ENCODE measurements at regions not wholly inside any gene's neighbourhood (a gene's known extent, or its start where the extent isn't known, plus 50 kb on each side); places are given as distances from the start of the nearest gene placed in this dataset.
"Not testable (repeated sequence)": the region's sequence is repeated elsewhere in the genome, so short reads cannot be mapped to it uniquely, and the experiment has no call there.

- not testable (repeated sequence) for H3K27ac ChIP-seq (ENCODE audit: low read length); DNase-seq (ENCODE audit: low read depth, low spot score)
- WGBS (ENCODE audit: insufficient coverage, insufficient read length), result no CpG with 5 or more reads among the region's 4 CpGs
Observed at GRCh38 chr12:13518034-13518433, 321.5 kb downstream of the EMP1 start.

GRCh38 chr12:13509740-13510139, 313.2 kb downstream of the EMP1 start:
- Histone ChIP-seq H3K9me3 (ENCODE audit: control insufficient read depth, insufficient read depth, low read length) (no peaks in the 10 kb centered on the region), H3K4me3 (ENCODE audit: low read length) (no peak overlapping the region), H3K27me3 (ENCODE audit: control insufficient read depth, insufficient read depth, low read length) (no peaks in the 10 kb centered on the region), H3K4me1 (ENCODE audit: control insufficient read depth, insufficient read depth, low read length) (no peaks in the 10 kb centered on the region), H3K27ac (ENCODE audit: low read length) (no peak overlapping the region), H3K36me3 (ENCODE audit: control insufficient read depth, insufficient read depth, low read length) (no peaks in the 10 kb centered on the region)
- no peak for DNase-seq (ENCODE audit: low read depth, low spot score)

More at GRCh38 chr12:13518034-13518433, 321.5 kb downstream of the EMP1 start:
- not testable (repeated sequence) for H3K4me3 ChIP-seq (ENCODE audit: low read length); H3K27me3 ChIP-seq (ENCODE audit: control insufficient read depth, insufficient read depth, low read length); H3K9me3 ChIP-seq (ENCODE audit: control insufficient read depth, insufficient read depth, low read length); H3K4me1 ChIP-seq (ENCODE audit: control insufficient read depth, insufficient read depth, low read length); H3K36me3 ChIP-seq (ENCODE audit: control insufficient read depth, insufficient read depth, low read length)

GRCh38 chr12:13505636-13506035, 309.1 kb downstream of the EMP1 start:
- no peak for DNase-seq (ENCODE audit: low read depth, low spot score)
- Histone ChIP-seq H3K4me3 (ENCODE audit: low read length) (no peak overlapping the region), H3K4me1 (ENCODE audit: control insufficient read depth, insufficient read depth, low read length) (no peaks in the 10 kb centered on the region), H3K9me3 (ENCODE audit: control insufficient read depth, insufficient read depth, low read length) (no peaks in the 10 kb centered on the region; the same call in 1 of the 2 replicates), H3K36me3 (ENCODE audit: control insufficient read depth, insufficient read depth, low read length) (no peaks in the 10 kb centered on the region), H3K27ac (ENCODE audit: low read length) (no peak overlapping the region), H3K27me3 (ENCODE audit: control insufficient read depth, insufficient read depth, low read length) (no peaks in the 10 kb centered on the region)
- no CpG with 5 or more reads among the region's 7 CpGs for WGBS (ENCODE audit: insufficient coverage, insufficient read length)

GRCh38 chr12:13505224-13505623, 308.7 kb downstream of the EMP1 start:
- Histone ChIP-seq H3K36me3 (ENCODE audit: control insufficient read depth, insufficient read depth, low read length) (no peaks in the 10 kb centered on the region), H3K9me3 (ENCODE audit: control insufficient read depth, insufficient read depth, low read length) (no peaks in the 10 kb centered on the region; the same call in 1 of the 2 replicates)

GRCh38 chr12:13504736-13505135, 308.2 kb downstream of the EMP1 start:
- no CpG with 5 or more reads among the region's 5 CpGs for WGBS (ENCODE audit: insufficient coverage, insufficient read length)
- no peaks in the 10 kb centered on the region for H3K4me1 ChIP-seq (ENCODE audit: control insufficient read depth, insufficient read depth, low read length)
- H3K27me3 ChIP-seq (ENCODE audit: control insufficient read depth, insufficient read depth, low read length), result no peaks in the 10 kb centered on the region
- no peaks in the 10 kb centered on the region; the same call in 1 of the 2 replicates for H3K9me3 ChIP-seq (ENCODE audit: control insufficient read depth, insufficient read depth, low read length)
- no peak overlapping the region for H3K27ac ChIP-seq (ENCODE audit: low read length)
- no peak overlapping the region for H3K4me3 ChIP-seq (ENCODE audit: low read length)
- no peaks in the 10 kb centered on the region for H3K36me3 ChIP-seq (ENCODE audit: control insufficient read depth, insufficient read depth, low read length)
- no peak for DNase-seq (ENCODE audit: low read depth, low spot score)

More at GRCh38 chr12:13505224-13505623, 308.7 kb downstream of the EMP1 start:
- no peaks in the 10 kb centered on the region for H3K4me1 ChIP-seq (ENCODE audit: control insufficient read depth, insufficient read depth, low read length)
- DNase-seq (ENCODE audit: low read depth, low spot score), result no peak
- H3K4me3 ChIP-seq (ENCODE audit: low read length), result no peak overlapping the region
- H3K27ac ChIP-seq (ENCODE audit: low read length), result no peak overlapping the region
- H3K27me3 ChIP-seq (ENCODE audit: control insufficient read depth, insufficient read depth, low read length), result no peaks in the 10 kb centered on the region

- H3K4me1 ChIP-seq (ENCODE audit: control insufficient read depth, insufficient read depth, low read length), result no peaks in the 10 kb centered on the region
- no peak overlapping the region for H3K27ac ChIP-seq (ENCODE audit: low read length)
- no peak overlapping the region for H3K4me3 ChIP-seq (ENCODE audit: low read length)
- H3K27me3 ChIP-seq (ENCODE audit: control insufficient read depth, insufficient read depth, low read length), result no peaks in the 10 kb centered on the region
- H3K9me3 ChIP-seq (ENCODE audit: control insufficient read depth, insufficient read depth, low read length), result no peaks in the 10 kb centered on the region; the same call in 1 of the 2 replicates
- no peaks in the 10 kb centered on the region for H3K36me3 ChIP-seq (ENCODE audit: control insufficient read depth, insufficient read depth, low read length)
- no peak for DNase-seq (ENCODE audit: low read depth, low spot score)
Observed at GRCh38 chr12:13504074-13504473, 307.5 kb downstream of the EMP1 start.

GRCh38 chr12:13503094-13503835, 306.7 kb downstream of the EMP1 start:
- Histone ChIP-seq H3K27me3 (ENCODE audit: control insufficient read depth, insufficient read depth, low read length) (no peaks in the 10 kb centered on the region), H3K4me3 (ENCODE audit: low read length) (no peak overlapping the region), H3K27ac (ENCODE audit: low read length) (no peak overlapping the region), H3K9me3 (ENCODE audit: control insufficient read depth, insufficient read depth, low read length) (no peaks in the 10 kb centered on the region; the same call in 1 of the 2 replicates), H3K36me3 (ENCODE audit: control insufficient read depth, insufficient read depth, low read length) (no peaks in the 10 kb centered on the region), H3K4me1 (ENCODE audit: control insufficient read depth, insufficient read depth, low read length) (no peaks in the 10 kb centered on the region)
- DNase-seq (ENCODE audit: low read depth, low spot score), result no peak
- no CpG with 5 or more reads among the region's 2 CpGs for WGBS (ENCODE audit: insufficient coverage, insufficient read length)

- H3K27me3 ChIP-seq (ENCODE audit: control insufficient read depth, insufficient read depth, low read length), result no peaks in the 10 kb centered on the region
- WGBS (ENCODE audit: insufficient coverage, insufficient read length), result no CpG with 5 or more reads among the region's 3 CpGs
- no peak overlapping the region for H3K27ac ChIP-seq (ENCODE audit: low read length)
- no peaks in the 10 kb centered on the region; the same call in 1 of the 2 replicates for H3K4me1 ChIP-seq (ENCODE audit: control insufficient read depth, insufficient read depth, low read length)
- no peak overlapping the region for H3K4me3 ChIP-seq (ENCODE audit: low read length)
- no peaks in the 10 kb centered on the region; the same call in 1 of the 2 replicates for H3K9me3 ChIP-seq (ENCODE audit: control insufficient read depth, insufficient read depth, low read length)
- no peaks in the 10 kb centered on the region for H3K36me3 ChIP-seq (ENCODE audit: control insufficient read depth, insufficient read depth, low read length)
- no peak for DNase-seq (ENCODE audit: low read depth, low spot score)
Observed at GRCh38 chr12:13499008-13499407, 302.5 kb downstream of the EMP1 start.

- no peaks in the 10 kb centered on the region for H3K27me3 ChIP-seq (ENCODE audit: control insufficient read depth, insufficient read depth, low read length)
- no peak overlapping the region for H3K27ac ChIP-seq (ENCODE audit: low read length)
- WGBS (ENCODE audit: insufficient coverage, insufficient read length), result no CpG with 5 or more reads among the region's 1 CpG
- H3K36me3 ChIP-seq (ENCODE audit: control insufficient read depth, insufficient read depth, low read length), result no peaks in the 10 kb centered on the region
- H3K4me3 ChIP-seq (ENCODE audit: low read length), result no peak overlapping the region
- H3K9me3 ChIP-seq (ENCODE audit: control insufficient read depth, insufficient read depth, low read length), result no peaks in the 10 kb centered on the region
- DNase-seq (ENCODE audit: low read depth, low spot score), result no peak
- H3K4me1 ChIP-seq (ENCODE audit: control insufficient read depth, insufficient read depth, low read length), result no peaks in the 10 kb centered on the region; the same call in 1 of the 2 replicates
Observed at GRCh38 chr12:13496111-13496510, 299.6 kb downstream of the EMP1 start.

GRCh38 chr12:13489246-13489645, 292.7 kb downstream of the EMP1 start:
- Histone ChIP-seq H3K36me3 (ENCODE audit: control insufficient read depth, insufficient read depth, low read length) (no peaks in the 10 kb centered on the region), H3K27ac (ENCODE audit: low read length) (no peak overlapping the region), H3K27me3 (ENCODE audit: control insufficient read depth, insufficient read depth, low read length) (no peaks in the 10 kb centered on the region), H3K9me3 (ENCODE audit: control insufficient read depth, insufficient read depth, low read length) (no peaks in the 10 kb centered on the region), H3K4me1 (ENCODE audit: control insufficient read depth, insufficient read depth, low read length) (no peaks in the 10 kb centered on the region), H3K4me3 (ENCODE audit: low read length) (no peak overlapping the region)
- no peak for DNase-seq (ENCODE audit: low read depth, low spot score)
- no CpG with 5 or more reads among the region's 4 CpGs for WGBS (ENCODE audit: insufficient coverage, insufficient read length)

- H3K36me3 ChIP-seq (ENCODE audit: control insufficient read depth, insufficient read depth, low read length), result no peaks in the 10 kb centered on the region
- DNase-seq (ENCODE audit: low read depth, low spot score), result no peak
- WGBS (ENCODE audit: insufficient coverage, insufficient read length), result no CpG with 5 or more reads among the region's 7 CpGs
- H3K4me3 ChIP-seq (ENCODE audit: low read length), result no peak overlapping the region
- no peaks in the 10 kb centered on the region for H3K4me1 ChIP-seq (ENCODE audit: control insufficient read depth, insufficient read depth, low read length)
- H3K27me3 ChIP-seq (ENCODE audit: control insufficient read depth, insufficient read depth, low read length), result no peaks in the 10 kb centered on the region
- H3K27ac ChIP-seq (ENCODE audit: low read length), result no peak overlapping the region
- no peaks in the 10 kb centered on the region for H3K9me3 ChIP-seq (ENCODE audit: control insufficient read depth, insufficient read depth, low read length)
Observed at GRCh38 chr12:13487326-13487725, 290.8 kb downstream of the EMP1 start.

Data from iPS DF 6.9 (cell line).